ENCODE measurements at regions not wholly inside any gene's neighbourhood (a gene's known extent, or its start where the extent isn't known, plus 50 kb on each side); places are given as distances from the start of the nearest gene placed in this dataset.
"Not testable (repeated sequence)": the region's sequence is repeated elsewhere in the genome, so short reads cannot be mapped to it uniquely, and the experiment has no call there.

GRCh38 chr4:112942077-112942476 lies 107.4 kb upstream of the ANK2 start:
- no peak for DNase-seq (ENCODE audit: low read depth, low spot score)

GRCh38 chr4:112942997-112943396 lies 106.5 kb upstream of the ANK2 start:
- DNase-seq (ENCODE audit: low read depth, low spot score) = no peak

GRCh38 chr4:112944006-112944405 lies 105.4 kb upstream of the ANK2 start:
- DNase-seq (ENCODE audit: low read depth, low spot score) = no peak

- no peak for DNase-seq (ENCODE audit: low read depth, low spot score)
Observed at GRCh38 chr4:112946127-112946526, 103.3 kb upstream of the ANK2 start.

GRCh38 chr4:112947616-112948015 lies 101.8 kb upstream of the ANK2 start:
- DNase-seq (ENCODE audit: low read depth, low spot score) = no peak

- peak; percentile 17 for DNase-seq (ENCODE audit: low read depth, low spot score)
Observed at GRCh38 chr4:112951362-112952312, 97.8 kb upstream of the ANK2 start.

- DNase-seq (ENCODE audit: low read depth, low spot score) = no peak
Observed at GRCh38 chr4:112952313-112952700, 97.1 kb upstream of the ANK2 start.

- DNase-seq (ENCODE audit: low read depth, low spot score) = no peak
Observed at GRCh38 chr4:112953262-112953661, 96.2 kb upstream of the ANK2 start.

- DNase-seq (ENCODE audit: low read depth, low spot score) = no peak
Observed at GRCh38 chr4:112954286-112954685, 95.2 kb upstream of the ANK2 start.

- no peak for DNase-seq (ENCODE audit: low read depth, low spot score)
Observed at GRCh38 chr4:112956484-112956896, 93.0 kb upstream of the ANK2 start.

GRCh38 chr4:112957764-112958163 lies 91.7 kb upstream of the ANK2 start:
- not testable (repeated sequence) for DNase-seq (ENCODE audit: low read depth, low spot score)

- DNase-seq (ENCODE audit: low read depth, low spot score) = no peak
Observed at GRCh38 chr4:112966701-112967488, 82.6 kb upstream of the ANK2 start.

- DNase-seq (ENCODE audit: low read depth, low spot score) = no peak
Observed at GRCh38 chr4:112968451-112969159, 80.8 kb upstream of the ANK2 start.

GRCh38 chr4:112970903-112971302 lies 78.5 kb upstream of the ANK2 start:
- no peak for DNase-seq (ENCODE audit: low read depth, low spot score)

GRCh38 chr4:112973750-112974251 lies 75.7 kb upstream of the ANK2 start:
- DNase-seq (ENCODE audit: low read depth, low spot score) = no peak

- no peak for DNase-seq (ENCODE audit: low read depth, low spot score)
Observed at GRCh38 chr4:112975567-112976355, 73.7 kb upstream of the ANK2 start.

- no peak for DNase-seq (ENCODE audit: low read depth, low spot score)
Observed at GRCh38 chr4:112978691-112979472, 70.6 kb upstream of the ANK2 start.

- DNase-seq (ENCODE audit: low read depth, low spot score) = no peak
Observed at GRCh38 chr4:112979881-112980421, 69.5 kb upstream of the ANK2 start.

GRCh38 chr4:112982680-112983079 lies 66.8 kb upstream of the ANK2 start:
- DNase-seq (ENCODE audit: low read depth, low spot score) = no peak
